Prostate gland (tissue), 2 donors: ENCODE measurements at regions not wholly inside any gene's neighbourhood (a gene's known extent, or its start where the extent isn't known, plus 50 kb on each side); places are given as distances from the start of the nearest gene placed in this dataset.

ENCODE experiments used
- DNase-seq: peaks from one replicate; pipeline ENCODE4 v3.0.0-alpha.2; 2019; ENCODE audit warnings: low spot score
- H3K27ac ChIP-seq, 2 donors: fragments of 200-600 bp; sonication (generic); 2 replicates each; pipeline ENCODE4 v1.5.1; 2017 to 2019
- H3K27me3 ChIP-seq: fragments of 200-600 bp; sonication (generic); replicated peaks from 2 replicates; pipeline ENCODE4 v1.5.1; 2019; ENCODE audit not compliant: insufficient read depth
- H3K36me3 ChIP-seq, 2 donors: fragments of 200-600 bp; sonication (generic); 1 replicate in 1 of 2; 2 replicates in 1 of 2; pipeline versions ENCODE4 v1.5.1 to v1.8.1; 2017 to 2019
- H3K4me1 ChIP-seq: fragments of 200-600 bp; sonication (generic); replicated peaks from 2 replicates; pipeline ENCODE4 v1.5.1; 2019
- H3K4me3 ChIP-seq, 2 donors: fragments of 200-600 bp; sonication (generic); 2 replicates each; pipeline ENCODE4 v1.5.1; 2017 to 2019
- H3K9me3 ChIP-seq: fragments of 200-600 bp; sonication (generic); 2 replicates; pipeline ENCODE4 v1.5.1; 2017
- POLR2A ChIP-seq: fragments of 450-650 bp; IDR thresholded peaks from one replicate; pipeline ENCODE4 v1.6.1; 2016; ENCODE audit warnings: antibody characterized with exemption, mild to moderate bottlenecking
- POLR2AphosphoS5 ChIP-seq: sonication (generic); formaldehyde crosslinking; IDR thresholded peaks from one replicate; pipeline ENCODE4 v1.6.1; 2017; ENCODE audit warnings: antibody characterized with exemption
- WGBS: methylation state at CpG from one replicate; pipeline ENCODE4 v1.1.5; 2018; 5-methylcytosine and 5-hydroxymethylcytosine counted together
- intact Hi-C: fragments of 100-400 bp; cut with DNase I; formaldehyde crosslinking; loops from one replicate; pipeline ENCODE4 v1.14.2; 2022
- TF ChIP-seq, protein P1 (sequence below), 4 experiments: fragments of 200-600 bp in 2 of 4; fragments of 450-650 bp in 2 of 4; sonication (generic) in 2 of 4; IDR thresholded peaks; 1 replicate in 3 of 4; 2 replicates in 1 of 4; pipeline ENCODE4 v1.5.1; 2016 to 2019; ENCODE audit warnings: antibody characterized with exemption in 4 of 4, mild to moderate bottlenecking in 2 of 4, moderate library complexity in 2 of 4

DNA sequence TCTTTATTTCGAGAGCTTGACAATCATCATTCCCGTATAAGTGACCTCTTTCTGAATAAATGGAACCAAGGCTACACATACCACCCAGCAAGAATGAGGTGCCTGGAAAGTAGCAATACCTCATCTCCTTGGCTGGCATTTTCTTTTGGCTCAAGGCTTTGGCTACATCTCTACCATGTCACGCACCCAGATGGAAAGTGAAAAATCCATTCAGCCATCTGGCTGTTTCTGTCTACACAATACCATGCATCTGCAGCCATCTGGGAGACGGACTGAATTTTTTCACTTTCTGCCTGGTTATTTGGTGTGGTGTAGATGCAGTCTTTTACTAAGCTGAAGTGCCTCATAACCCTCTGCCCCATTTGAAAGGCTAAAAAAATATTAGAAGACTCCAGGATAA is 566.9 kb downstream of the BCL11A start:
- Histone ChIP-seq H3K27ac (no peak overlapping the region), H3K9me3 (no peaks in the 10 kb centered on the region), H3K4me3 (no peak overlapping the region), H3K4me1 (no peaks in the 10 kb centered on the region), H3K27me3 (no peaks in the 10 kb centered on the region), H3K36me3 (no peaks in the 10 kb centered on the region)
- TF ChIP-seq, protein P1, sequence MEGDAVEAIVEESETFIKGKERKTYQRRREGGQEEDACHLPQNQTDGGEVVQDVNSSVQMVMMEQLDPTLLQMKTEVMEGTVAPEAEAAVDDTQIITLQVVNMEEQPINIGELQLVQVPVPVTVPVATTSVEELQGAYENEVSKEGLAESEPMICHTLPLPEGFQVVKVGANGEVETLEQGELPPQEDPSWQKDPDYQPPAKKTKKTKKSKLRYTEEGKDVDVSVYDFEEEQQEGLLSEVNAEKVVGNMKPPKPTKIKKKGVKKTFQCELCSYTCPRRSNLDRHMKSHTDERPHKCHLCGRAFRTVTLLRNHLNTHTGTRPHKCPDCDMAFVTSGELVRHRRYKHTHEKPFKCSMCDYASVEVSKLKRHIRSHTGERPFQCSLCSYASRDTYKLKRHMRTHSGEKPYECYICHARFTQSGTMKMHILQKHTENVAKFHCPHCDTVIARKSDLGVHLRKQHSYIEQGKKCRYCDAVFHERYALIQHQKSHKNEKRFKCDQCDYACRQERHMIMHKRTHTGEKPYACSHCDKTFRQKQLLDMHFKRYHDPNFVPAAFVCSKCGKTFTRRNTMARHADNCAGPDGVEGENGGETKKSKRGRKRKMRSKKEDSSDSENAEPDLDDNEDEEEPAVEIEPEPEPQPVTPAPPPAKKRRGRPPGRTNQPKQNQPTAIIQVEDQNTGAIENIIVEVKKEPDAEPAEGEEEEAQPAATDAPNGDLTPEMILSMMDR (IDR thresholded peaks at IDR 0.05) = no peak
- TF ChIP-seq POLR2AphosphoS5 (no peak), POLR2A (no peak)
- 64% methylated on average over 4 of the region's 4 CpGs for WGBS
- no peak for DNase-seq
- intact Hi-C loops = no loop called here

DNA sequence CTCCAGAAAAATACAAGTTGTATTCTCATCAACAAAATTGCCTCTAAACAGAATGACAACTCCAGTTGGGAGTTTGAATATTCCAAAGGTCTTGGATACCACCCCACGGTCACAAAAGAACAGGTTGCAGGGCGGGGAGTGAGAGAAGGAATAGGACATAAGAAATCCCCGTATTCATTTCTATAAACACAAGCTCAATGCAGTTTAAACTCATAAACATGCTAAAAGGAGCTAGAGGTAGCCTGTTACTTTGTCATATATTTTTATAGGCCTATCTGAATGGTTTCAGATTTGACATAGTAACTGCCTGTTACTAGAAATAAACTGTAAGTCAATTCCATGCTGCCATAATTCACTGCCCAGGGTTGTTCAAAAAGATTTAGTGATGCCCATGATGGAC is 567.5 kb downstream of the BCL11A start:
- TF ChIP-seq POLR2AphosphoS5 (no peak), POLR2A (no peak)
- TF ChIP-seq, protein P1 (IDR thresholded peaks at IDR 0.05) = no peak
- Histone ChIP-seq H3K36me3 (no peaks in the 10 kb centered on the region), H3K4me1 (no peaks in the 10 kb centered on the region), H3K27ac (no peak overlapping the region), H3K27me3 (no peaks in the 10 kb centered on the region), H3K4me3 (no peak overlapping the region), H3K9me3 (no peaks in the 10 kb centered on the region)
- DNase-seq = no peak
- 55% methylated on average over 3 of the region's 3 CpGs for WGBS
- intact Hi-C loops = no loop called here

DNA sequence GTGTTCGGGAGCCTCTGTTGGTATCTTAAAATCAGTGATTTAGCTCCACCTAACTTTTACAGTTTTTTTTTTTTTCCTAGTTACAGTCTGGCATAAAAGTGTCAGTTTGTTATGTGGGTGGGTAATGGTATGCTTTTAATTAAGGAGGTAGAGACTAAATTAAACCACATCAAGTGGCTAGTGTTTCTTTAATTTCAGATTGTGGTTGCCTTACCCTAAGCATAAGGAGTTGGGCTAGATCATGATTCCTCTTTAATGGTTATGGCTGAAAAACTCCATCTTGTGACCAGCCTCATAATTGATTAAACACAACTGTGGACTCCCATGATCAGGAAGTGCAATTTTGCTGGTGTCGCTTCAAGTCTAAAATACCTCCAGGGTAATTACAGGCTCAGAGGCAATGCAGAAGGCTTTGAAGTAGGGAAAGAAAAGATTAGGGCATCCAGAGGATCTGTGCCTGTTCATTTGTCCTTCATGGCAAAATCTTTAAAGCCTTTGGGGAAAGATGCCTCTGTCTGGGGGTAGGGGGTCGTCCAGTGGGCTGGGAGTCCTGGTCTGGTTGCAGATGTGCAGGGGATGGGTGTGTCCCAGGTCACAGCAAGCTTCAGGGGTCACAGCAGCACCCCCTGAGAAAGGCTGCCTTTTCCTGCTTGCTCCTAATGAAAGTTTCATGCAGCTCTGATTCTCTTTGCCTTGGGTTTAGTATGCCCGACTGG is 579.2 kb downstream of the BCL11A start:
- TF ChIP-seq POLR2A = no peak
- TF ChIP-seq, protein P1 (IDR thresholded peaks at IDR 0.05) = no peak
- no peak for TF ChIP-seq POLR2AphosphoS5
- no peak for DNase-seq
- 65% methylated on average over 4 of the region's 4 CpGs for WGBS
- no peaks in the 10 kb centered on the region for H3K4me1 ChIP-seq
- intact Hi-C loops = no loop called here
- no peaks in the 10 kb centered on the region for H3K36me3 ChIP-seq
- no peaks in the 10 kb centered on the region for H3K9me3 ChIP-seq
- H3K4me3 ChIP-seq = no peak overlapping the region
- no peak overlapping the region for H3K27ac ChIP-seq
- no peaks in the 10 kb centered on the region for H3K27me3 ChIP-seq

DNA sequence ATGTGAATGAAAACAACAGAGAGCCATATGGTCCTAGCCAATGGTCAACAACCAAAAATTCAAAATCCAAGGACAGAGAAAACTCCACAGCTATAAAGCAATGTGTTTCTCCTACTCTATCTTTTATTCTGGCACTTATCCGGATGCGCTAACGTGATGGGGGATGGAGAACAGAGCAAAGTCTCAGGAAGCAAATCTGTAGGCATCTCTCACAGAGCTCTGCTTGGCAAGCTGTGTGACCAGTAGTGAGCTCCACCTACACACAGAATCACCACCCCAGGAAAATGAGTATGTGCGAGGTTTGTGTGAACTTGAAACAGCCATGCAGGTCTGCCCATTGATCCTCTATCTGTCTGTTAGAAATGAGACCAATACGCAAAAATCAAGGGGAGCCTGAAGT is 584.3 kb downstream of the BCL11A start:
- Histone ChIP-seq H3K4me1 (no peaks in the 10 kb centered on the region), H3K9me3 (no peaks in the 10 kb centered on the region), H3K4me3 (no peak overlapping the region), H3K27me3 (no peaks in the 10 kb centered on the region), H3K27ac (no peak overlapping the region), H3K36me3 (no peaks in the 10 kb centered on the region)
- WGBS = 96% methylated on average over 5 of the region's 5 CpGs
- intact Hi-C loops = no loop called here
- TF ChIP-seq POLR2AphosphoS5 (no peak), POLR2A (no peak)
- TF ChIP-seq, protein P1 (IDR thresholded peaks at IDR 0.05) = no peak
- DNase-seq = no peak

DNA sequence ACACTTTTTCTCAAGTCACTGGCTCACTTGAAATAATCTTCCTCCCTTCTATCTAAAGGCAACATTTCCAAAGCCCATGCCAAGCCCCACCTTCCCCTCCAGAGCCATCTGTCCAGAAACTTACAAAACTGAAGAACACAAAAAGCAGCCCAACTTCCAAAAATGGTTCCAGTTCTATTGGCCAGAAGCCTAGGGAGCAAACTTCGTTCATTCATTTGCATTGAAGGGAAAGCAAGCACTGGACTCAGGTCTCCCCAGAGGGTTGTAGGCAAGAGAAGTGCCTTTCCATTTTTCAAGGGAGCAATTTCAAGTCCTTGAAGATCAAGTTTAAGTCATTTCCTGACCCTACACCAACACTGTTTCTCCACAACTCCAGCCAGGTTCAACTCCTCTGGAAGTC is 585.0 kb downstream of the BCL11A start:
- intact Hi-C loops = no loop called here
- TF ChIP-seq, protein P1 (IDR thresholded peaks at IDR 0.05) = no peak
- TF ChIP-seq POLR2A (no peak), POLR2AphosphoS5 (no peak)
- Histone ChIP-seq H3K9me3 (no peaks in the 10 kb centered on the region), H3K4me3 (no peak overlapping the region), H3K27me3 (no peaks in the 10 kb centered on the region), H3K36me3 (no peaks in the 10 kb centered on the region), H3K4me1 (no peaks in the 10 kb centered on the region), H3K27ac (no peak overlapping the region)
- 52% methylated on average over 1 of the region's 1 CpG for WGBS
- DNase-seq = no peak
